NCI-H526 (cell line): ENCODE measurements at regions not wholly inside any gene's neighbourhood (a gene's known extent, or its start where the extent isn't known, plus 50 kb on each side); places are given as distances from the start of the nearest gene placed in this dataset.

Experiments
- DNase-seq, 2 experiments: peaks; one replicate each; lab custom pipeline; 2025; lab: John Stamatoyannopoulos, UW

DNA sequence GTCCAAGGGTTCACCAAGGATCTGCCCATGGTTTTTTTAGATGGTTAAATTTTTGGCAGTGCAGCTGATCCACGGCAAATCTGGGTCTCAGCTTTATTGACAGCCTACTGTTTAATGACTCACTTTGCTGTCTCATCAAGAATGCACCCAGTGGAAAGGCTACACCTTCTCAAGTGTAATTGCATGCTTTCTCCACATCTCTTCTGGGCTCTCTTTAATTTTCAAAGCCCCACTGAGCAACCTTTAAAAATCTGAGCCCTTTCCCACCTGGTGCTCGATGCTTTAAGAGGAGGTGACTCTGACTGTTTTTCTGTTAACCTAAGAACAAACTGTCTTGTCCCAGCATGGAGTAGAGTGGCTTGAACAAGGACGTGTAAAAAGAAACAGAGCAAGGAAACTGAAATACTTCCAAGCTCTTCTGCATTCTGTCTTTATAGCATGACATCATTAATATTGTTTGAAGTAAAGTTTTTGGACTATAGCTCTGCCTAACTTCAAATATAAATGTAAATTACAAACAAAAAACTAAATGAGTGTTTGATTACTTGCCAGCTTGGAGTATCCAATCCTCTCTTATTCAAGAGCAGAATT lies 214.2 kb upstream of the KRR1 start:
- no peak for DNase-seq

GRCh38 chr12:75724928-75725312 lies 213.5 kb upstream of the KRR1 start:
- DNase-seq, result no peak

DNA sequence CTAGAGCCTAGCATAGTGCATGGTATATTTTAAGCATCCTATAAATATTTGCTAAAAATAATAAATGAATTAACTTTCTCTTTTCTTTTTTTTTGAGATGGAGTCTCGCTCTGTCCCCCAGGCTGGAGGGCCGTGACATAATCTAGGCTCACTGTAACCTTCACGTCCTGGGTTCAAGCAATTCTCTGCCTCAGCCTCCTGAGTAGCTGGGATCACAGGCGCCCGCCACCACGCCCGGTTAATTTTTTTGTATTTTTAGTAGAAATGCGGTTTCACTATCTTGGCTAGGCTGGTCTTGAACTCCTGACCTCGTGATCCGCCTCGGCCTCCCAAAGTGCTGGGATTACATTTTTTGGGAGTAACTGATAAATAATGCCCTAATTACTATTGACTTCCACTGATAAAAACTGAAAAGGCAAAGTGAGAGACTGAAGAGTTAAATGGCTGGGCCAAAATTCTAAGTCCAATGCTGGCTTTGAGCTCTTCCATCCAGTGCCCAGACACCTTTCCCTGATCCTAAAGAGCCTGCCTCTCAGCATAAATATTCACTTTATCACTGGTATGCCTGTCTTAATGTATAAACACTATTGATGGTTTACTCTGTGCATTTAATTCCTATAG lies 213.0 kb upstream of the KRR1 start:
- DNase-seq, result no peak

- DNase-seq, result no peak
These were observed 211.3 kb upstream of the KRR1 start for GRCh38 chr12:75722714-75723200.

- no peak for DNase-seq
These were observed 210.4 kb upstream of the KRR1 start for GRCh38 chr12:75721796-75722195.

GRCh38 chr12:75720812-75721641 lies 209.6 kb upstream of the KRR1 start:
- peak in 1 of 2 experiments; percentile 8 for DNase-seq

DNA sequence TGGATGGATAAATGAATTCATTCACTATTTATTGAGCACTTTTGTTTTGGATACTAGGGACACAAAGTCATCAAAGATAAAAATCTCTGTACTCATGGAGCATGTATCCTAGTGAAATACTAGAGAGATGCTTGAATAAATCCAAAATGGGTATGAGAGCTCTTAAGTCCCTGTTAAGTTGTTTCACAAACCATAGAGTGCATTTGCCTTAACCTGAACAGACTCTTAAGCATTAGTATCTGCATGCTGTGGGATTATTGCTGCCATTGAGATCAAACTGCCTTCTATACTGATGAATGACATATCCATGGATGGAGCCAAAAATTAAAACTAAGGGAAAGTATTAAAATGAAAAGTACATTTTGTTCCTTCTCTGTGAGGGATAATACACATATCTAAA lies 206.5 kb upstream of the KRR1 start:
- no peak for DNase-seq

DNA sequence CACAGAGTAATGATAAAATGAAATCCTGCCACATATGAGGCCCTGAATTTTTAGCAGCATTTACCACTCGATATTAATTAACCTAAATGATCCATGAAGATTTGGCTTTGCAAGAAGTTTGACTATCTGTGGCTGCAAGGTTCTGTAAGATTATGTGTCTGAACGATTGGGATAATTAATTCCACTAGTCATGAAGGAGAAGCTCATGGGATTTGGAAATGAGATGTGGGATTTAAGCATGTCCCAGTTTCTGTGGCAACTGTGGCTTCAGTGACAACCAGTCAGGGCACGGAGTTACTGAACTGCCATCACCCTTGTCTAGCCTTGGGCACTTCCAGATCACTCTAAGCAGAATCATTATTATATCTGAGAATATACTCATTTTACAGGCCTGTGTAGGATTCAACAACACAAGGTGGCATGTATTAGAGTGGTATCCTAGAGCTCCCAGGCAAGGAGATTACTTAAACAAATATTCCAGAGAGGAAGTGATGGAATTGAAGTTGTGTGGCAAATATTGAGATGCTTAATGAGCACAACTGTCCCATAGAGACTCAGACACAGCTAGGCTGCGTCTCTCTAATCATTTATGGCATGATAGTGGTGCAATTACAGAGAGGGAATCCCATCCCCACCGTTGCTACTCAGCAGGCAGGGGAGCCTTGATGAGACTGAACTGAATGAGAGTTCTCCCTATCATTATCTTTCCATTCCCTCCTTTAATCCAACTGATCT lies 205.0 kb upstream of the KRR1 start:
- no peak for DNase-seq

DNA sequence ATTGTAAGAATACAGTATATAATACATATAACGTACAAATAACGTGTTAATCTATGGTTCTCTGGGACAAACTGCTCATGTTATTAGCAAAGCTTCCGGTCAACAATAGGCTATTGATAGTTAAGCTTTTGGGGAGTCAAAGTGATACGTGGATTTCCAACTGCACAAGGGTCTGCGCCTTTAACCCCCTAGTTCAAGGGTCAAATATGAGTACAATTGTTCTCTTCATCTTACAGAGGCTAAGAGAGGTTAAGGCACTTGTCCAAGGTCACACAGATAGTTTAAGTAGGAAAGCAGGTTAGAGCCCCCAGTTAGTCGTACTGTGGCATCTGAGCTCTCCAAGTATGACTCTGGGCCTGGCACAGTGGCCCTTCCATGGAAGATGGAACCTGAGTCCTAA lies 204.3 kb upstream of the KRR1 start:
- no peak for DNase-seq

- DNase-seq, result no peak
These were observed 203.9 kb upstream of the KRR1 start for GRCh38 chr12:75715323-75715644.

- no peak for DNase-seq
These were observed 203.3 kb upstream of the KRR1 start for GRCh38 chr12:75714462-75715322.

DNA sequence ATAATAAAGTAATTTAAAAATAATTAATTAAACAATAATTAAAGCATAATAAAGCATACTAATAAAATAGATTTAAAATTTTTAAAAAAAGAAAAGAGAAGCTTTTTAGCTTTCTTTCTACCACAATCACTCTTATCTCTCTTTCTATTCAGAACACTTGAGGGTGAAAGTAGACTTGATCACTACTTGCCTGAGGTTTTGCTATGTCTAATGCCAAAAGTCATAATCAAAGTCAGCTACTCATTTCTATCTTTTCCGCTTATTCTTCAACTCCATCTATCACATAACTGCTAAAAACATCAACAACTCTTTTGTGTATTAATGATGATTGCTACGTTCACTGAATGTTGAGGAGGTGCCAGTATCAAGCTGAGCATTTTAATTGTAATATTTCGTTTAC lies 202.0 kb upstream of the KRR1 start:
- DNase-seq, result no peak

DNA sequence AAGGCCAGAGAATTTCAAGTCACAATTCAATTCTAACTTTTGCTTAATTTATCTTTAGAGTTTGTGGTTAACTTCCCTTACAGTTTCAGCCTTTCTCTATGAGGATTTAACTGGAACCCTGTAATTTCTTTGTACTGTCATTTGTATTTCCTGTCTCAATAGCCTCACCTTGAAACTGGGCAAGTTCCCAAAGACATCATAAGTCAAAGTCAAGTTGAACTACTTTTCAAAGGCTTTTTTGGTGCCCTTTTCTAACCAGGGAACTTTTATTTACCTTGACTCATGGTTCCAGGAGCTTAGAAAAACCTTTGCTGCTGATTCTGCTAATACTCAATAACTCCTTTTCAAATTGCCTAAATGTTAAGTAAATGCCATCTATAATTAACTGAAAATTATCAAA lies 200.8 kb upstream of the KRR1 start:
- DNase-seq, result no peak

DNA sequence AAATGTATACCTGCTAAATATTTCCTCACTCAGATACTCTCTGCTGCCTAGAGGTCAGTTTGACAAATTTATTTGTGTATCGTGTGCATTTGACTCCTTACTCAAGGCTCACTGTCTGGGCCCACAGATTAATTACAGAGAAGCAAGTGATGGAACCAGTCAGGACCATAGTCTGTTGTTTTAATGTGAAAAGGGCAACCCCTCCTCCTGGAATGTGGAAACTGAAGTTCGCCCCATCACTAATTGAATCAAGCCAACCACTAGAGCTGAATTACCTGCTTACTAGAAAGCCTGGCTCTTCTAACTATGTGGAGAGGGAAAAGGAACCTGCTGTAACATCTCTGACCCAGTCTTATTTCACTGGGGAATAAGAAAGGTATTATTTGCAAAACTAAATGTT lies 199.9 kb upstream of the KRR1 start:
- no peak for DNase-seq

DNA sequence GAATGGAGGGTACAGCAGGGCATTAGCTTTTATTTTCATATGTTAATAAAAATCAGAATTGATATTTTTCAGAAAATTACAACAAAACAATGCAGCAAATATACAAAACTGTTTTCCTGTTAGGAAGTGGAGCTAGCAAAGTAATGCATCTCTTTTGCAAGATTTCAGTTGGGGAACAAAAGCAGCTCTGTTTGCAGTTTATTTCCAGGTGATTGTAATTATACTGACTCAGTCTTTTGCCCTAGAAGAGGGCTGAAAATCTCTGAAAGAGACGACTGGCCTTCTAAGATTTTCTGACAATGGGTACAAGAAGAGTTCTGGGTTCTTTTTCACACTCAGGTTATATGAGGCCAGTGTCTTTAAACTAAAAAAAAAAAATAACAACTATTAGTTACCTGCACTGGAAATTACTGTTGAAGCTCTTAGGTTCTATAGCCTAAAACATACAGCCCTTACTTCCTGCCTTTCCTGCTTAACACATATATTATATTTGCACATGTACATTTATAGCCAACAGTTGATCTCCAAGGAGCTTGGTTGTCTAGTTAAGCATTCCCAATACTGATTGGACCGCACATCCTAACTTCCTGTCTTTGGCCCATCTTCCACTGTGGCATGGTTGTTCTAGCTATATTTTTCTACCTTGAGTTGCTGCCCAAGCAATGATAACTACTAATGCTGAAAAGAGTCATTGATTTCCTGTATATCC lies 199.1 kb upstream of the KRR1 start:
- DNase-seq, result no peak

DNA sequence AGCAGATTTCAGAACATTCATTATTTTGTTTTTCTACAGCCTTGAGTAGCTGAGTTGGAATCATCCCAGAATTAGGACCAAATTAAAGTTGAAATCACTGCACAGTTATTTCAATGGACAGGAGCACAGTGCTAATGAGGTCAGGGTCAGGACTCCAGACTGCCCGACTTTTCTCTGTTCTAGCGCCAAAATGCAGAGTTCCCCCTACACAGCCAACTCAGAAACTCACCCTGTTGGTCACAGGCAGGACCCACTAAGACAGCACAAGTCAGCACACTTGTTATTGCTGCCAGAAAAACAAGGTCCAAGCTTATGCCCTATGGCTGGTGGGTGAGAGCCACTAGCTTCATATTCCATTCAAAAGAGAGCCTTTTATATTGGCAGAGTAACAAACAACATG lies 198.1 kb upstream of the KRR1 start:
- DNase-seq, result no peak

DNA sequence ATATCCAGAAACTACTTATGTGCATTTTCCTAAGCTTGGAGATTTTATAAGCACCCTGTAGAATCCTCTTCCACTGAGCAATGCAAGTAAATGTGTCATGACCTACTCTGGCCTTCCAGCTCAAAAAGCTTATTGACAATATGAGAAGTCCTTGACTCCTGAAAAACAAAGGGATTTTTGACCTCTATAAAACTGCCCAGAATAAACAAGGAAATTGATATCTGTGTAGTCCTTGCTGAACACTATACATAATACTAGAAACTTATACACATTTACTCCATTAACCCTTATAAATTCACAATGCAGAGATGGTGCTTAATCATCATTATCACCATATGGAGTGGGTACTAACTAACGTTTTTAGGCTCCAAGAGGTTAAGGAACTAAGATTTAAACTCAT lies 197.4 kb upstream of the KRR1 start:
- DNase-seq, result no peak

DNA sequence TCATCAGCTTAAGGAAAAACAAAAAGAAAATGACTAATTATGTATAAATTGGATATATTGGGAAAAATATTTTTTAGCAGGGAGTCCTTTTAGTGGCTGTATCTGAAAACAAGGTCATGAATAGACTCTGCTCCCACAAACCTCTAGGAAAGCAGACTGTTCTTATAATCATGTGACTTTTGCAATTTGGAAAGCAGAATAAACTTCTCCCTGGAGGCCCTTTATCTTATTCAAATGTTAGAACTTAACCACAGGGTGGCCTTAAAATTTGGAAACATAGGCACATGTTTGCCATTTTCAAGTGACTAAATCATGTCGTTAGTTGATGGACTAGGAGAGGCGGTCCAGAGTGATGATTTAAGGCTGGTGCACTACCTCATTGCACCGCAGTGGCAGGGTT lies 196.6 kb upstream of the KRR1 start:
- DNase-seq, result no peak

DNA sequence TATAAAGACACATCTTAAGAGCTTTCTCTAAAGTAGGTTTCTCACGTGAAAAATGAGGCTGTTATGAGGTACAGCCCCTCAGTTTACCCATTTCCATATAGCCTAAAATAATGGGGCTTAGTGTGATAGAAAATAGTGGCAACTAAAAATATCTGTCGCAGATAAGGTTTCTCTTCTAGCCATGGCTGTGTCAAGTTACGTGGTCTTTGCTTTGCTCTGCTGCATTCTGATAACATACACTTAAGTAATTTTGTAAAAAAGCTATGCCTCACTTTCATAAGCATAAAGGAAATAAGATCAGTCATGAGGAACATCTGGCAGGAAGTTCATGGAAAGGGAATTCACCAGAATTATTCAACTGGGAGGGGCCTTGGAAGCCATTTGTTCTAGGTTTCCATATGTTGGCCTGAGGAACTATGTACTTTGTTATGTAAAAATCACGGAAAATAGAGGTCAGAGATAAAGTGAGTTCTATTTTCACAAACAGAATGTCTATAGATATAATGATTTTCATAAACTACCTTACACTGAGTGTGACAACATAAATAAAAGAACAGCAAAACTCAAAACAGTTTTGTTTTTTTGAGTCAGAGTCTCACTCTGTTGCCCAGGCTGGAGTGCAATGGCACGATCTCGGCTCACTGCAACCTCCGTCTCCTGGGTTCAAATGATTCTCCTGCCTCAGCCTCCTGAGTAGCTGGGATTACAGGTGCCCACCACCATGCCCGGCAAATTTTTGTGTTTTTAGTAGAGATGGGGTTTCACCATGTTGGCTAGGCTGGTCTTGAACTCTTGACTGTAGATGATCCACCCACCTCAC lies 195.6 kb upstream of the KRR1 start:
- no peak for DNase-seq
